HG03045 (cell line): ENCODE measurements at regions not wholly inside any gene's neighbourhood (a gene's known extent, or its start where the extent isn't known, plus 50 kb on each side); places are given as distances from the start of the nearest gene placed in this dataset.

Source experiments
- ATAC-seq: cut with Tn5 transposase; IDR thresholded peaks from one replicate; pipeline ENCODE4 v1.9.1; 2021; ENCODE audit warnings: mild to moderate bottlenecking, moderate library complexity; ENCODE audit not compliant: unreplicated experiment

DNA sequence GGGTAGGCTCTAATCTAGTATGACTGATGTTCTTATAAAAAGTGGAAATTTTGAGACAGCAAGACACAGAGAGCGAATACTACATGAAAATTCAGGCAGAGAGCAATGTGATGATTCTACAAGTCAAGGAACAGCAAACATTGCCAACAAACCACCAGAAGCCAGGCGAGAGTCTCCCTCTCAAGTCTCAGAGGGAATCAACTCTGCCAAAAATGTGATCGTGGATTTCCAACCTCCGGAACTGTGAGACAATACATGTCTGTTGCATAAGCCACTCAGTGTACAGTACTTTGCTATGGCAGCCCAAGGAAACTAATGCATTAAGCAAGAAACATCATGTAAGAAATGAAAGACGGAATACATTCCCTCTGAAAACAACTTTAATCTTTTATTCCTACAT is 52.1 kb upstream of the CCNG1 start:
- ATAC-seq: no peak

DNA sequence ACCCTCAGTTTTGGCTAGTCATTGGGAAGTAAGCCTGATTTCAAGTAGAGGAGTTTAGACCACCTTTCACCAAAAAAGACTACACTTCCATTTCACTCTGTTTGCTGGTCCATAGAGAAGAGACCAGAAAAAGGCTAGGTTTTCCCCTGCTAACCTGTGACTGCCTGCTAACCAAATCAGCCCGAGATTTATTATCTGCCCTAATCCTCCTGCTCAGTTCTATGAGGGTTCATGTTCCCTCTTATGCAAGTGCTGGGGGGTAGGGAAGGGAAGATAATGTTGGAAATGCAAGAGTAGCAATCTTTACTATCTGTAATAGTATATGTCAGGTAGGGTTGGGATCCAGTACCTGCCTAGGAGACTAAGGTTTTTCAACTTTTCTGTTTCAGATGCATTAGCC is 51.6 kb upstream of the CCNG1 start:
- no peak for ATAC-seq

DNA sequence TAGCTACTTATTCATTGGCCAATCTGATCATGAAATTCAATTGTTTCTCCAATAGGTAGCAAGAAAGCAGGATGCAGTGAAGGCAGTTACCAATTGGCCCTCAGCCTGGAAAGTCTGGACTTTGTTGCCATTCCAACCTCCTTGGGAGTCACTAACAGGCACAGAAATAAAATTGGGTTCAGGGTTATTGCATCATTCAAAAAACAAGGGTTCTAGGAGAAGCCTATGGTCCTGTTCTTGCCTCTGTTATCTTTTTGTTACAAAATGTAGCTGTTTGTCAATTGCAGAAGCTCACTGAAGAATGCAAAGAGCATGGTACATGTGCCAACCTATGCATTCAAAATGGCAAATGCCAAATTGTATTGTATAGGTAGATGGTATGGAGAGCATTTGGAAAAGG is 51.0 kb upstream of the CCNG1 start:
- ATAC-seq: no peak

DNA sequence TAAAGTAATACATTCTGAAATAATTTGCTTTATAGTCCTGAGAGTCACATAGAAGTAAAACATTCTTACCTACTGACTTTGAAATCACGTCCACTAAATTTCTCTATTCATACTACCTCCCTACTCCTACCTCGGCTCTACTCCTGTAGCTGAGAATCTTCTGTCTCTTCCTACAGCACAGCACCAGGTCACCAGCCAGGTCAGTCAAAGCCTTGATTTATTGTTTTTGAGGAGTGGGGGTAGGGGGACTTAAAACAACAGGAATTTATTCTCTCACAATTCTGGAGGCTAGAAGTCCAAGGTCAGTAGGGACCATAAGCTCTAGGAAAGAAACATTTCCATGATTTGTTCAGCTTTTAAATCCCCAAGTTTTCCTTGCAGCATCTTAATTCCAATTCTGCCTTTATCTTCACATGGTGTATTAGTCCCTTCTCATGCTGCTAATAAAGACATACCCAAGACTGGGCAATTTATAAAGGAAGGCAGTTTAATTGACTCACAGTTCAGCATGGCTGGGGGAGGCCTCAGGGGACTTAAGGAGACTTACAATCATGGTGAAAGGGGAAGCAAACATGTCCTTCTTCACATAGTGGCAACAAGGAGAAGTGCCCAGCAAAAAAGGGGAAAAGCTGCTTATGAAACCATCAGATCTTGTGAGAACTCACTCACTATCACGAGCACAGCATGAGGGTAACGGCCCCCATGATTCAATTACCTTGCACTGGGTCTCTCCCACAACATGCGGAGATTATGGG is 49.6 kb upstream of the CCNG1 start:
- ATAC-seq: no peak
